ENCODE measurements at regions not wholly inside any gene's neighbourhood (a gene's known extent, or its start where the extent isn't known, plus 50 kb on each side); places are given as distances from the start of the nearest gene placed in this dataset.

- DNase-seq = no peak
- Histone ChIP-seq H3K9me3 (no peaks in the 10 kb centered on the region), H3K4me3 (no peak overlapping the region), H3K4me1 (no peaks in the 10 kb centered on the region), H3K36me3 (no peaks in the 10 kb centered on the region), H3K27ac (no peak overlapping the region), H3K27me3 (no peaks in the 10 kb centered on the region)
- TF ChIP-seq POLR2A (IDR thresholded peaks at IDR 0.05) (no peak), CTCF (IDR thresholded peaks at IDR 0.05 in 4 of 5, conservative IDR thresholded peaks at IDR 0.05 in 1 of 5) (no peak)
- ATAC-seq = no peak
- intact Hi-C loops (cut with DNase I; ENCODE audit: low total_unique reads) (no loop called here), in situ Hi-C loops (cut with MboI; ENCODE audit: low sequenced_read_pairs in 4 of 4) (no loop called here)
Observed at GRCh38 chr21:35658242-35658641, 402.1 kb downstream of the SETD4 start.

- in situ Hi-C loops (cut with MboI; ENCODE audit: low sequenced_read_pairs in 4 of 4) = no loop called here
- DNase-seq (no peak), ATAC-seq (no peak)
- H3K4me3 ChIP-seq = no peak overlapping the region
- no peaks in the 10 kb centered on the region for H3K4me1 ChIP-seq
- no peaks in the 10 kb centered on the region for H3K36me3 ChIP-seq
- no peak for TF ChIP-seq CTCF (IDR thresholded peaks at IDR 0.05 in 4 of 5, conservative IDR thresholded peaks at IDR 0.05 in 1 of 5)
- TF ChIP-seq POLR2A (IDR thresholded peaks at IDR 0.05) = no peak
- H3K27ac ChIP-seq = no peak overlapping the region
- no peaks in the 10 kb centered on the region for H3K9me3 ChIP-seq
- H3K27me3 ChIP-seq = peaks cover 0 to 4% (median 0%) of the 10 kb centered on the region in 3 donors
- intact Hi-C loops (cut with DNase I; ENCODE audit: low total_unique reads) = no loop called here
Observed at GRCh38 chr21:35652872-35653271, 407.5 kb downstream of the SETD4 start.

GRCh38 chr21:35652196-35652595, 408.1 kb downstream of the SETD4 start:
- Histone ChIP-seq H3K36me3 (no peaks in the 10 kb centered on the region), H3K9me3 (no peaks in the 10 kb centered on the region), H3K4me1 (no peaks in the 10 kb centered on the region), H3K4me3 (no peak overlapping the region), H3K27me3 (peaks cover 0 to 4% (median 0%) of the 10 kb centered on the region in 3 donors), H3K27ac (no peak overlapping the region)
- in situ Hi-C loops (cut with MboI; ENCODE audit: low sequenced_read_pairs in 4 of 4) (no loop called here), intact Hi-C loops (cut with DNase I; ENCODE audit: low total_unique reads) (no loop called here)
- no peak for DNase-seq
- TF ChIP-seq POLR2A (IDR thresholded peaks at IDR 0.05) (no peak), CTCF (IDR thresholded peaks at IDR 0.05 in 4 of 5, conservative IDR thresholded peaks at IDR 0.05 in 1 of 5) (no peak)
- no peak for ATAC-seq

GRCh38 chr21:35651196-35651595, 409.1 kb downstream of the SETD4 start:
- Histone ChIP-seq H3K4me3 (no peak overlapping the region), H3K36me3 (no peaks in the 10 kb centered on the region), H3K4me1 (no peaks in the 10 kb centered on the region), H3K9me3 (no peaks in the 10 kb centered on the region), H3K27me3 (peaks cover 0 to 4% (median 0%) of the 10 kb centered on the region in 3 donors), H3K27ac (no peak overlapping the region)
- in situ Hi-C loops (cut with MboI; ENCODE audit: low sequenced_read_pairs in 4 of 4) (no loop called here), intact Hi-C loops (cut with DNase I; ENCODE audit: low total_unique reads) (no loop called here)
- TF ChIP-seq CTCF (IDR thresholded peaks at IDR 0.05 in 4 of 5, conservative IDR thresholded peaks at IDR 0.05 in 1 of 5) = no peak
- TF ChIP-seq POLR2A (IDR thresholded peaks at IDR 0.05) = no peak
- ATAC-seq (no peak), DNase-seq (no peak)

- no peak for ATAC-seq
- TF ChIP-seq CTCF (IDR thresholded peaks at IDR 0.05 in 4 of 5, conservative IDR thresholded peaks at IDR 0.05 in 1 of 5) (no peak), POLR2A (IDR thresholded peaks at IDR 0.05) (no peak)
- Histone ChIP-seq H3K27ac (no peak overlapping the region), H3K9me3 (no peaks in the 10 kb centered on the region), H3K27me3 (peaks cover 0 to 4% (median 0%) of the 10 kb centered on the region in 3 donors), H3K36me3 (no peaks in the 10 kb centered on the region), H3K4me3 (no peak overlapping the region), H3K4me1 (no peaks in the 10 kb centered on the region)
- in situ Hi-C loops (cut with MboI; ENCODE audit: low sequenced_read_pairs in 4 of 4) (no loop called here), intact Hi-C loops (cut with DNase I; ENCODE audit: low total_unique reads) (no loop called here)
- no peak for DNase-seq
Observed at GRCh38 chr21:35649186-35649585, 411.1 kb downstream of the SETD4 start.
